PC-9 (cell line): ENCODE measurements at regions not wholly inside any gene's neighbourhood (a gene's known extent, or its start where the extent isn't known, plus 50 kb on each side); places are given as distances from the start of the nearest gene placed in this dataset.

Experiments
- CTCF ChIP-seq: fragments of 200-600 bp; sonication (generic); conservative IDR thresholded peaks from 2 replicates; pipeline ENCODE4 v1.6.1; 2017; ENCODE audit warnings: mixed run types, antibody characterized with exemption, mild to moderate bottlenecking, moderate library complexity
- EZH2 ChIP-seq: fragments of 200-600 bp; sonication (generic); IDR thresholded peaks from 2 replicates; pipeline ENCODE4 v1.8.0; 2017; ENCODE audit warnings: antibody characterized with exemption, low read depth

- TF ChIP-seq CTCF (no peak), EZH2 (no peak)
Observed at GRCh38 chr16:66290431-66290830, 76.1 kb upstream of the CDH5 start.
